HEK293 (cell line): ENCODE measurements at regions not wholly inside any gene's neighbourhood (a gene's known extent, or its start where the extent isn't known, plus 50 kb on each side); places are given as distances from the start of the nearest gene placed in this dataset.
"Not testable (repeated sequence)": the region's sequence is repeated elsewhere in the genome, so short reads cannot be mapped to it uniquely, and the experiment has no call there.

Source experiments
- CTCF ChIA-PET: fragments of 350-600 bp; formaldehyde crosslinking; extraction: SDS; loops from one replicate; lab custom pipeline; 2021; ENCODE audit warnings: antibody characterized with exemption; lab: Yijun Ruan, JAX
- POLR2A ChIA-PET: fragments of 300-600 bp; formaldehyde crosslinking; extraction: SDS; loops from one replicate; lab custom pipeline; 2020; ENCODE audit warnings: antibody characterized with exemption, inconsistent platforms; lab: Yijun Ruan, JAX
- H3K27ac ChIP-seq: fragments of 200-500 bp; sonication (Bioruptor generic); 2 replicates; pipeline ENCODE4 v1.5.1; 2014; ENCODE audit warnings: low read depth, low read length, control low read depth, inconsistent platforms; ENCODE audit errors: extremely low read depth
- H3K36me3 ChIP-seq, 2 experiments: fragments of 200-500 bp in 1 of 2; sonication (Bioruptor generic) in 1 of 2; 1 replicate in 1 of 2; 2 replicates in 1 of 2; pipeline ENCODE4 v1.5.1; 2014 to 2017; ENCODE audit warnings: inconsistent platforms in 2 of 2, low read length in 2 of 2; ENCODE audit not compliant: control insufficient read depth in 2 of 2, insufficient read depth in 1 of 2
- H3K4me1 ChIP-seq: fragments of 200-500 bp; sonication (Bioruptor generic); 2 replicates; pipeline ENCODE4 v1.5.1; 2014; ENCODE audit warnings: mild to moderate bottlenecking, low read length, inconsistent platforms; ENCODE audit not compliant: control insufficient read depth, insufficient read depth
- H3K4me3 ChIP-seq: 2 replicates; pipeline ENCODE4 v1.5.1; 2011; ENCODE audit warnings: low read depth, mild to moderate bottlenecking, control low read depth, low read length, moderate library complexity
- H3K9me3 ChIP-seq: fragments of 200-500 bp; sonication (Bioruptor generic); 2 replicates; pipeline ENCODE4 v1.5.1; 2014; ENCODE audit warnings: low read depth, low read length, inconsistent platforms; ENCODE audit not compliant: control insufficient read depth, insufficient read depth
- IKZF3 ChIP-seq: fragments of 450-650 bp; IDR thresholded peaks from 2 replicates; pipeline ENCODE4 v1.5.0; 2018; ENCODE audit warnings: missing biosample characterization, mild to moderate bottlenecking, missing genetic modification characterization, moderate library complexity
- PRDM1 ChIP-seq: fragments of 450-650 bp; formaldehyde crosslinking; IDR thresholded peaks from 2 replicates; pipeline ENCODE4; 2016; ENCODE audit warnings: missing biosample characterization, missing genetic modification characterization
- ZBTB1 ChIP-seq: fragments of 450-650 bp; formaldehyde crosslinking; IDR thresholded peaks from 2 replicates; pipeline ENCODE4 v1.5.1; 2016; ENCODE audit warnings: missing biosample characterization, missing genetic modification characterization
- ZNF274 ChIP-seq, 2 experiments: fragments of 200-500 bp in 1 of 2; fragments of 450-650 bp in 1 of 2; sonication (Bioruptor generic) in 1 of 2; formaldehyde crosslinking in 1 of 2; IDR thresholded peaks; 2 replicates each; pipeline versions ENCODE4 v1.5.1 to v1.6.1; 2014 to 2016; ENCODE audit warnings: borderline replicate concordance in 1 of 2, inconsistent platforms in 1 of 2, low read length in 1 of 2, missing biosample characterization in 1 of 2, missing genetic modification characterization in 1 of 2
- ZNF311 ChIP-seq: fragments of 450-650 bp; formaldehyde crosslinking; IDR thresholded peaks from 2 replicates; pipeline ENCODE4 v1.5.1; 2017; ENCODE audit warnings: missing biosample characterization, missing genetic modification characterization, borderline replicate concordance
- ZNF366 ChIP-seq: fragments of 450-650 bp; formaldehyde crosslinking; conservative IDR thresholded peaks from 2 replicates; pipeline ENCODE4 v1.5.1; 2016; ENCODE audit warnings: missing biosample characterization, missing genetic modification characterization
- ZNF391 ChIP-seq: fragments of 450-650 bp; formaldehyde crosslinking; IDR thresholded peaks from 2 replicates; pipeline ENCODE4 v1.5.1; 2016; ENCODE audit warnings: low read depth, missing biosample characterization, missing genetic modification characterization, borderline replicate concordance
- ZNF549 ChIP-seq: fragments of 450-650 bp; IDR thresholded peaks from 2 replicates; pipeline ENCODE4 v1.5.1; 2018; ENCODE audit warnings: missing biosample characterization, missing genetic modification characterization, mild to moderate bottlenecking, inconsistent platforms, moderate library complexity
- ZNF654 ChIP-seq: fragments of 450-650 bp; formaldehyde crosslinking; IDR thresholded peaks from 2 replicates; pipeline ENCODE4 v1.5.1; 2016; ENCODE audit warnings: low read depth, missing biosample characterization, missing genetic modification characterization
- ZNF660 ChIP-seq: fragments of 450-650 bp; IDR thresholded peaks from 2 replicates; pipeline ENCODE4 v1.5.1; 2018; ENCODE audit warnings: missing biosample characterization, mild to moderate bottlenecking, missing genetic modification characterization
- ZNF677 ChIP-seq: fragments of 450-650 bp; IDR thresholded peaks from 2 replicates; pipeline ENCODE4 v1.5.0; 2018; ENCODE audit warnings: missing biosample characterization, mild to moderate bottlenecking, missing genetic modification characterization, moderate library complexity
- ZSCAN23 ChIP-seq: fragments of 450-650 bp; formaldehyde crosslinking; IDR thresholded peaks from 2 replicates; pipeline ENCODE4 v1.5.1; 2016; ENCODE audit warnings: missing biosample characterization, missing genetic modification characterization
- TF ChIP-seq, protein P1 (sequence below): fragments of 450-650 bp; IDR thresholded peaks from 2 replicates; pipeline ENCODE4 v1.5.1; 2018; ENCODE audit warnings: missing biosample characterization, missing genetic modification characterization
- TF ChIP-seq, protein P2 (sequence below): fragments of 450-650 bp; formaldehyde crosslinking; IDR thresholded peaks from 2 replicates; pipeline ENCODE4 v1.5.1; 2017; ENCODE audit warnings: missing biosample characterization, missing genetic modification characterization
- TF ChIP-seq, protein P3 (sequence below): fragments of 450-650 bp; IDR thresholded peaks from 2 replicates; pipeline ENCODE4 v1.5.1; 2018; ENCODE audit warnings: missing biosample characterization, mild to moderate bottlenecking, missing genetic modification characterization
- TF ChIP-seq, protein P4 (sequence below): fragments of 450-650 bp; formaldehyde crosslinking; IDR thresholded peaks from 2 replicates; pipeline ENCODE4 v1.5.1; 2016; ENCODE audit warnings: missing biosample characterization, missing genetic modification characterization
- TF ChIP-seq, protein P5 (sequence below): fragments of 450-650 bp; formaldehyde crosslinking; IDR thresholded peaks from 2 replicates; pipeline ENCODE4 v1.5.0; 2017; ENCODE audit warnings: missing biosample characterization, missing genetic modification characterization, borderline replicate concordance

DNA sequence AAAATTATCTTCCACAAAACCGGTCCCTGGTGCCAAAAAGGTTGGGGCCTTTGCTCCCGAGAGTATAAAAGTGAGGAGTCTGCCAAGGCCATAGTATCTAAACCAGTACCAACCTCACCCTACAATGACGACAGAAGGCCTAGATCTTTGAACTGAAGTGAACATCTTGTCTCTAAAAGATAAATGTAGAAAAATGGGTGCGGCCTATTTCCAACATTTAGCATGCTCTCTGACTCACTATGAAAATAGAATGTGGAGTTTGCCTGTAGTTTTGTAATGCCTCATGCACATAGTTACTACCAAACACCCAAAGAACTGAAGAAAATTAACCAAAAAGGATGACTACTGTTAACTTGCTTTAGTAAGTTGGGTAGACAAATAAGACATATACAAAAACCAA lies 218.4 kb downstream of the SLITRK2 start (continued):
- TF ChIP-seq ZNF654 (no peak), ZNF549 (tag by site-specific recombination) (no peak)
- TF ChIP-seq, protein P1, sequence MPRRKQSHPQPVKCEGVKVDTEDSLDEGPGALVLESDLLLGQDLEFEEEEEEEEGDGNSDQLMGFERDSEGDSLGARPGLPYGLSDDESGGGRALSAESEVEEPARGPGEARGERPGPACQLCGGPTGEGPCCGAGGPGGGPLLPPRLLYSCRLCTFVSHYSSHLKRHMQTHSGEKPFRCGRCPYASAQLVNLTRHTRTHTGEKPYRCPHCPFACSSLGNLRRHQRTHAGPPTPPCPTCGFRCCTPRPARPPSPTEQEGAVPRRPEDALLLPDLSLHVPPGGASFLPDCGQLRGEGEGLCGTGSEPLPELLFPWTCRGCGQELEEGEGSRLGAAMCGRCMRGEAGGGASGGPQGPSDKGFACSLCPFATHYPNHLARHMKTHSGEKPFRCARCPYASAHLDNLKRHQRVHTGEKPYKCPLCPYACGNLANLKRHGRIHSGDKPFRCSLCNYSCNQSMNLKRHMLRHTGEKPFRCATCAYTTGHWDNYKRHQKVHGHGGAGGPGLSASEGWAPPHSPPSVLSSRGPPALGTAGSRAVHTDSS (tag by site-specific recombination): no peak

DNA sequence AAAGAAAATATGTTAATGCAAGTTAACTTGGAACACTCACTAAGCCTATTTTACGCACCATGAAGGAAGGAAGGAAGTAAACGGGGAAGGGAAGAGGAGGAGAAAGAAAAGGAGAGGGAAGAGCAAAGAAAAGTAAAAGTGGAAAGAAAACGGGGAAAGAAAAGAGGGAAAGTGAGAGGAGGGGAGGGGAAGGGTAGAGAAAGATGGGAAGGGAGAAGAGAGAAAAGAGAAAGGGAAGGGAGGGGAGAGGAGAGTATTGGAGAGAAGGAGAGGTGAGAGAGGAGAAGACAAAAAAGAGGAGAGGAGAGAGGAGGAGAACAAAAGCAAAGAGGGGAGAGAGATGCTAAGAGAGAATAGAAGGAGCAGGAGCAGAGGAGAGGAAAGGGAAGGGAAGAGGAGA lies 224.1 kb downstream of the SLITRK2 start:
- Histone ChIP-seq H3K4me1 (no peaks in the 10 kb centered on the region), H3K27ac (no peak overlapping the region), H3K36me3 (no peaks in the 10 kb centered on the region), H3K9me3 (no peaks in the 10 kb centered on the region), H3K4me3 (no peak overlapping the region)
- ChIA-PET POLR2A (no interaction called here), CTCF (no interaction called here)
- TF ChIP-seq ZBTB1 (tag by site-specific recombination) (no peak), PRDM1 (tag by site-specific recombination) (peak; percentile 98), ZNF677 (tag by site-specific recombination) (no peak)

DNA sequence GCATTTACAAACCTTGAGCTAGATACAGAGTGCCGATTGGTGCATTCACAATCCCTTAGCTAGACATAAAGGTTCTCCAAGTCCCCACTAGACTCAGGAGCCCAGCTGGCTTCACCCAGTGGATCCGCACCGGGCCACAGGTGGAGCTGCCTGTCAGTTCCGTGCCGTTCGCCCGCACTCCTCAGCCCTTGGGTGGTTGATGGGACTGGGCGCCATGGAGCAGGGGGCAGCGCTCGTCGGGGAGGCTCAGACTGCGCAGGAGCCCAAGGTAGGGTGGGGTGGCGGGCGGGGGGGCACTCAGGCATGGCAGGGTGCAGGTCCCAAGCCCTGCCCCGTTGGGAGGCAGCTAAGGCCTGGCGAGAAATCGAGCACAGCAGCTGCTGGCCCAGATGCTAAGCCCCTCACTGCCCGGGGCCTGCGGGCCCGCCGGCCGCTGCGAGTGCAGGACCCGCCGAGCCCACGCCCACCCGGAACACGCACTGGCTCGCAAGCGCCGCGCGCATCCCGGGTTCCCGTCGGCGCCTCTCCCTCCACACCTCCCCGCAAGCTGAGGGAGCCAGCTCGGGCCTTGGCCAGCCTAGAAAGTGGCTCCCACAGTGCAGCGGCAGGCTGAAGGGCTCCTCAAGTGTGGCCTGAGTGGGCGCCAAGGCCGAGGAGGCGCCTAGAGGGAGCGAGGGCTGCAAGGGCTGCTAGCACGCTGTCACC lies 228.5 kb downstream of the SLITRK2 start:
- H3K27ac ChIP-seq, POLR2A ChIA-PET, H3K36me3 ChIP-seq, H3K4me1 ChIP-seq, H3K9me3 ChIP-seq, CTCF ChIA-PET, H3K4me3 ChIP-seq: not testable (repeated sequence)

DNA sequence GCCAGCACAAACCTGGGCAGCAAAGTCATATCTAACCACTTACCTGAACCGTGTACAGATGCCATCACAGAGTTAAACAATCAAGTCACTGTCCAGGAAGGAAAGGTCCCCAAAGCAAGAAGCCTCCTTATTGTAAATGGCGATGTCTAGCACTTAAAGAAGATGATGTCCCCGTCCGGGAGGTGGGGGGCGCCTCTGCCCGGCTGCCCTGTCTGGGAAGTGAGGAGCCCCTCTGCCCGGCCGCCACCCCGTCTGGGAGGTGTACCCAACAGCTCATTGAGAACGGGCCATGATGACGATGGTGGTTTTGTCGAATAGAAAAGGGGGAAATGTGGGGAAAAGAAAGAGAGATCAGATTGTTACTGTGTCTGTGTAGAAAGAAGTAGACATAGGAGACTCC lies 231.9 kb downstream of the SLITRK2 start:
- H3K4me1 ChIP-seq, H3K36me3 ChIP-seq, H3K9me3 ChIP-seq, CTCF ChIA-PET, H3K4me3 ChIP-seq, POLR2A ChIA-PET, H3K27ac ChIP-seq: not testable (repeated sequence)

DNA sequence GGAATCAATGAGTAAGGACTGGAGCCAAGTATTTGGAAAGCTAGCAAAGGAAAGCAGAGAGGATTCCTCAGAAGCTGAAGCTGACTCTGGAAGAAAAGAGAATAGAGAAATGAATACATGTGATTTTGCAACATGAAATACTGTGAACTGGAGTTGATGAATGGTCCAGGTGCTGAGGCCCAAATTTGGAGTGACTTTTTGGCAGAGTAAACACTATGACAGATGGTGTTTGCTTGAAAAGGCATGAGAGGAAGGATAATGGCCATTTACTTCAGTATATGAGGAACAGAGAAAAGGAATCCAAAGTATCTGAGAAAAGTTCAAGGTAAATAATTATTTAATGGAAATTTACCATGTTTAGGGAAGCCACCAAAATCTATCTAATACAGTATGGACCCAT lies 236.7 kb downstream of the SLITRK2 start:
- no peak overlapping the region for H3K4me3 ChIP-seq
- CTCF ChIA-PET: no interaction called here
- POLR2A ChIA-PET: no interaction called here
- no peaks in the 10 kb centered on the region for H3K9me3 ChIP-seq
- no peak overlapping the region for H3K27ac ChIP-seq
- H3K4me1 ChIP-seq: no peaks in the 10 kb centered on the region
- no peaks in the 10 kb centered on the region for H3K36me3 ChIP-seq
- TF ChIP-seq ZNF677 (tag by site-specific recombination) (no peak), ZSCAN23 (tag by site-specific recombination) (no peak), ZNF366 (no peak), IKZF3 (tag by site-specific recombination) (no peak), ZNF311 (tag by site-specific recombination) (no peak), ZNF274 (IDR thresholded peaks at IDR 0.05; ENCODE audit: low read length) (no peak), ZNF274 (tag by site-specific recombination; IDR thresholded peaks at IDR 0.05; ENCODE audit: borderline replicate concordance) (no peak), ZNF391 (tag by site-specific recombination) (no peak), ZNF660 (tag by site-specific recombination) (no peak)
- TF ChIP-seq, protein P2, sequence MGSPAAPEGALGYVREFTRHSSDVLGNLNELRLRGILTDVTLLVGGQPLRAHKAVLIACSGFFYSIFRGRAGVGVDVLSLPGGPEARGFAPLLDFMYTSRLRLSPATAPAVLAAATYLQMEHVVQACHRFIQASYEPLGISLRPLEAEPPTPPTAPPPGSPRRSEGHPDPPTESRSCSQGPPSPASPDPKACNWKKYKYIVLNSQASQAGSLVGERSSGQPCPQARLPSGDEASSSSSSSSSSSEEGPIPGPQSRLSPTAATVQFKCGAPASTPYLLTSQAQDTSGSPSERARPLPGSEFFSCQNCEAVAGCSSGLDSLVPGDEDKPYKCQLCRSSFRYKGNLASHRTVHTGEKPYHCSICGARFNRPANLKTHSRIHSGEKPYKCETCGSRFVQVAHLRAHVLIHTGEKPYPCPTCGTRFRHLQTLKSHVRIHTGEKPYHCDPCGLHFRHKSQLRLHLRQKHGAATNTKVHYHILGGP: no peak
- TF ChIP-seq, protein P3, sequence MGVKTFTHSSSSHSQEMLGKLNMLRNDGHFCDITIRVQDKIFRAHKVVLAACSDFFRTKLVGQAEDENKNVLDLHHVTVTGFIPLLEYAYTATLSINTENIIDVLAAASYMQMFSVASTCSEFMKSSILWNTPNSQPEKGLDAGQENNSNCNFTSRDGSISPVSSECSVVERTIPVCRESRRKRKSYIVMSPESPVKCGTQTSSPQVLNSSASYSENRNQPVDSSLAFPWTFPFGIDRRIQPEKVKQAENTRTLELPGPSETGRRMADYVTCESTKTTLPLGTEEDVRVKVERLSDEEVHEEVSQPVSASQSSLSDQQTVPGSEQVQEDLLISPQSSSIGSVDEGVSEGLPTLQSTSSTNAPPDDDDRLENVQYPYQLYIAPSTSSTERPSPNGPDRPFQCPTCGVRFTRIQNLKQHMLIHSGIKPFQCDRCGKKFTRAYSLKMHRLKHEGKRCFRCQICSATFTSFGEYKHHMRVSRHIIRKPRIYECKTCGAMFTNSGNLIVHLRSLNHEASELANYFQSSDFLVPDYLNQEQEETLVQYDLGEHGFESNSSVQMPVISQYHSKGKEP (tag by site-specific recombination): no peak
- TF ChIP-seq, protein P4, sequence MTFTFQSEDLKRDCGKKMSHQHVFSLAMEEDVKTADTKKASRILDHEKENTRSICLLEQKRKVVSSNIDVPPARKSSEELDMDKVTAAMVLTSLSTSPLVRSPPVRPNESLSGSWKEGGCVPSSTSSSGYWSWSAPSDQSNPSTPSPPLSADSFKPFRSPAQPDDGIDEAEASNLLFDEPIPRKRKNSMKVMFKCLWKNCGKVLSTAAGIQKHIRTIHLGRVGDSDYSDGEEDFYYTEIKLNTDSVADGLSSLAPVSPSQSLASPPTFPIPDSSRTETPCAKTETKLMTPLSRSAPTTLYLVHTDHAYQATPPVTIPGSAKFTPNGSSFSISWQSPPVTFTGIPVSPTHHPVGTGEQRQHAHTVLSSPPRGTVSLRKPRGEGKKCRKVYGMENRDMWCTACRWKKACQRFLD (tag by site-specific recombination): no peak
- TF ChIP-seq, protein P5, sequence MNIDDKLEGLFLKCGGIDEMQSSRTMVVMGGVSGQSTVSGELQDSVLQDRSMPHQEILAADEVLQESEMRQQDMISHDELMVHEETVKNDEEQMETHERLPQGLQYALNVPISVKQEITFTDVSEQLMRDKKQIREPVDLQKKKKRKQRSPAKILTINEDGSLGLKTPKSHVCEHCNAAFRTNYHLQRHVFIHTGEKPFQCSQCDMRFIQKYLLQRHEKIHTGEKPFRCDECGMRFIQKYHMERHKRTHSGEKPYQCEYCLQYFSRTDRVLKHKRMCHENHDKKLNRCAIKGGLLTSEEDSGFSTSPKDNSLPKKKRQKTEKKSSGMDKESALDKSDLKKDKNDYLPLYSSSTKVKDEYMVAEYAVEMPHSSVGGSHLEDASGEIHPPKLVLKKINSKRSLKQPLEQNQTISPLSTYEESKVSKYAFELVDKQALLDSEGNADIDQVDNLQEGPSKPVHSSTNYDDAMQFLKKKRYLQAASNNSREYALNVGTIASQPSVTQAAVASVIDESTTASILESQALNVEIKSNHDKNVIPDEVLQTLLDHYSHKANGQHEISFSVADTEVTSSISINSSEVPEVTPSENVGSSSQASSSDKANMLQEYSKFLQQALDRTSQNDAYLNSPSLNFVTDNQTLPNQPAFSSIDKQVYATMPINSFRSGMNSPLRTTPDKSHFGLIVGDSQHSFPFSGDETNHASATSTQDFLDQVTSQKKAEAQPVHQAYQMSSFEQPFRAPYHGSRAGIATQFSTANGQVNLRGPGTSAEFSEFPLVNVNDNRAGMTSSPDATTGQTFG: no peak
